RWPE2 (cell line): ENCODE measurements at regions not wholly inside any gene's neighbourhood (a gene's known extent, or its start where the extent isn't known, plus 50 kb on each side); places are given as distances from the start of the nearest gene placed in this dataset.

Experiments used
- ATAC-seq: fragments of 200-7000 bp; cut with Tn5 transposase; 3 replicates; pipeline ENCODE4 v1.9.1; 2021; ENCODE audit warnings: low read depth
- DNase-seq: peaks from one replicate; pipeline ENCODE4 v3.0.0-alpha.2; 2020; ENCODE audit warnings: low spot score
- H3K27ac ChIP-seq: fragments of 450-650 bp; 2 replicates; pipeline ENCODE4 v1.5.1; 2017; ENCODE audit warnings: mild to moderate bottlenecking; ENCODE audit not compliant: poor library complexity, severe bottlenecking
- H3K27me3 ChIP-seq: fragments of 250-450 bp; sonication (Bioruptor Pico); 2 replicates; pipeline ENCODE4 v1.5.1; 2021; ENCODE audit warnings: mild to moderate bottlenecking, moderate library complexity; ENCODE audit not compliant: insufficient read depth, poor library complexity, severe bottlenecking
- H3K36me3 ChIP-seq: fragments of 250-450 bp; sonication (Bioruptor Pico); 2 replicates; pipeline ENCODE4 v1.5.1; 2020; ENCODE audit warnings: low read depth, mild to moderate bottlenecking, moderate library complexity
- H3K4me1 ChIP-seq: fragments of 250-450 bp; sonication (Bioruptor Pico); 2 replicates; pipeline ENCODE4 v1.5.1; 2021; ENCODE audit warnings: mild to moderate bottlenecking, moderate library complexity; ENCODE audit not compliant: insufficient read depth, poor library complexity, severe bottlenecking
- H3K4me3 ChIP-seq: fragments of 250-450 bp; sonication (Bioruptor Pico); 2 replicates; pipeline ENCODE4 v1.5.1; 2021; ENCODE audit warnings: mild to moderate bottlenecking, moderate library complexity; ENCODE audit not compliant: severe bottlenecking
- H3K9me3 ChIP-seq: fragments of 250-450 bp; sonication (Bioruptor Pico); 2 replicates; pipeline ENCODE4 v1.5.1; 2021; ENCODE audit warnings: mild to moderate bottlenecking, moderate library complexity; ENCODE audit not compliant: severe bottlenecking
- CTCF ChIP-seq: fragments of 450-650 bp; IDR thresholded peaks from one replicate; pipeline ENCODE4 v1.5.1; 2017; ENCODE audit warnings: mild to moderate bottlenecking, moderate library complexity; ENCODE audit not compliant: poor library complexity, severe bottlenecking

- no peaks in the 10 kb centered on the region for H3K9me3 ChIP-seq
- H3K4me3 ChIP-seq: no peak overlapping the region
- no peaks in the 10 kb centered on the region for H3K4me1 ChIP-seq
- H3K27me3 ChIP-seq: peaks cover 3% of the 10 kb centered on the region
- H3K27ac ChIP-seq: no peak overlapping the region
- no peak for DNase-seq
- no peak for ATAC-seq
- TF ChIP-seq CTCF: no peak
- H3K36me3 ChIP-seq: no peaks in the 10 kb centered on the region
Measured at GRCh38 chr1:184326278-184326677, 60.6 kb upstream of the C1orf21 start.

- H3K4me1 ChIP-seq: no peaks in the 10 kb centered on the region
- no peaks in the 10 kb centered on the region for H3K27me3 ChIP-seq
- H3K9me3 ChIP-seq: no peaks in the 10 kb centered on the region
- TF ChIP-seq CTCF: no peak
- ATAC-seq (no peak), DNase-seq (no peak)
- H3K36me3 ChIP-seq: no peaks in the 10 kb centered on the region
- no peak overlapping the region for H3K4me3 ChIP-seq
- no peak overlapping the region for H3K27ac ChIP-seq
Measured at GRCh38 chr1:184329245-184329953, 57.4 kb upstream of the C1orf21 start.

- no peaks in the 10 kb centered on the region for H3K4me1 ChIP-seq
- H3K4me3 ChIP-seq: no peak overlapping the region
- TF ChIP-seq CTCF: no peak
- DNase-seq: no peak
- H3K9me3 ChIP-seq: no peaks in the 10 kb centered on the region
- ATAC-seq: no peak
- no peaks in the 10 kb centered on the region for H3K27me3 ChIP-seq
- H3K27ac ChIP-seq: no peak overlapping the region
- no peaks in the 10 kb centered on the region for H3K36me3 ChIP-seq
Measured at GRCh38 chr1:184329962-184330868, 56.6 kb upstream of the C1orf21 start.

- DNase-seq: no peak
Measured at GRCh38 chr1:184330875-184331274, 56.0 kb upstream of the C1orf21 start.

More at GRCh38 chr1:184330875-184331274, 56.0 kb upstream of the C1orf21 start:
- no peaks in the 10 kb centered on the region for H3K36me3 ChIP-seq
- H3K27me3 ChIP-seq: no peaks in the 10 kb centered on the region
- ATAC-seq: no peak
- no peaks in the 10 kb centered on the region for H3K4me1 ChIP-seq
- no peak for TF ChIP-seq CTCF
- H3K4me3 ChIP-seq: no peak overlapping the region
- H3K9me3 ChIP-seq: no peaks in the 10 kb centered on the region
- no peak overlapping the region for H3K27ac ChIP-seq
